Spleen (tissue), 7 donors: ENCODE measurements at regions not wholly inside any gene's neighbourhood (a gene's known extent, or its start where the extent isn't known, plus 50 kb on each side); places are given as distances from the start of the nearest gene placed in this dataset.

ENCODE experiments used
- CTCF ChIP-seq, 11 experiments: fragments of 200-600 bp in 7 of 11; fragments of 450-650 bp in 4 of 11; sonication (generic) in 4 of 11; IDR thresholded peaks in 8 of 11; conservative IDR thresholded peaks in 3 of 11; 1 replicate in 7 of 11; 2 replicates in 4 of 11; pipeline versions ENCODE4 v1.4.0 to v1.8.0; 2016 to 2021; ENCODE audit warnings: antibody characterized with exemption in 11 of 11, inconsistent platforms in 4 of 11, mild to moderate bottlenecking in 1 of 11
- POLR2AphosphoS5 ChIP-seq, 3 donors: sonication (generic); formaldehyde crosslinking; IDR thresholded peaks; one replicate each; pipeline ENCODE4 v1.5.1; 2017; ENCODE audit warnings: antibody characterized with exemption in 3 of 3
- donor health status: DM: no; HTN: no; CAD: no; lungs with moderate emphysema.
- donor health status: DM: no; HTN: no; CAD: no.
- donor health status: DM: no; HTN: no; CAD: no.

- no peak for TF ChIP-seq CTCF (IDR thresholded peaks at IDR 0.05 in 8 of 11, conservative IDR thresholded peaks at IDR 0.05 in 3 of 11)
- no peak for TF ChIP-seq POLR2AphosphoS5 (IDR thresholded peaks at IDR 0.05)
Observed at GRCh38 chr18:43656547-43656946, 379.3 kb upstream of the SYT4 start.
